Peyer's patch (tissue), 4 donors: ENCODE measurements at regions not wholly inside any gene's neighbourhood (a gene's known extent, or its start where the extent isn't known, plus 50 kb on each side); places are given as distances from the start of the nearest gene placed in this dataset.

Source experiments
- POLR2A ChIP-seq, 2 donors: fragments of 450-650 bp; IDR thresholded peaks; one replicate each; pipeline ENCODE4 v1.5.1; 2017; ENCODE audit warnings: antibody characterized with exemption in 2 of 2, mild to moderate bottlenecking in 2 of 2, moderate library complexity in 2 of 2
- TF ChIP-seq, protein P1 (sequence below), 6 experiments: fragments of 450-650 bp in 4 of 6; fragments of 200-600 bp in 2 of 6; sonication (generic) in 1 of 6; IDR thresholded peaks; one replicate each; pipeline ENCODE4 v1.5.1; 2017 to 2019; ENCODE audit warnings: antibody characterized with exemption in 6 of 6, mild to moderate bottlenecking in 3 of 6, moderate library complexity in 1 of 6

DNA sequence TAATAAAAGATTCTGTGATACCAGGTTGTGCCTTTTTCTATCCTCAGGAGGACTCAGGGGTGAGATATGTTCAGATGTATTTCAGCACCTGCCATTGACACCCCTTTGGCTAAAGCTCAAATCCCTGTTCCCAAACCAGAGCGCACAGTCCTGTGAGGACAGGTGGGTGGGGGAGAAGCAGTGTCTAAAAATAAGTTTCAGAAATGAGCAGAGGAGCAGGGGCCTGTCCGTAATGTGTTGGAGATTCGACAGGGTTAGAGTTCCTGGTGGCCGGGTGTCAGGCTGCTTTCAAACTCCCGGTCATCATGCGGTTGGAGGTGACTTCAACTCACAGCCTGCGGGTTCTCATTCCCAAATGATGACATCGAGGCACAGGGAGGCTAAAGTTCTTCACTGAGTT, 211.5 kb downstream of the KLF6 start:
- TF ChIP-seq, protein P1, sequence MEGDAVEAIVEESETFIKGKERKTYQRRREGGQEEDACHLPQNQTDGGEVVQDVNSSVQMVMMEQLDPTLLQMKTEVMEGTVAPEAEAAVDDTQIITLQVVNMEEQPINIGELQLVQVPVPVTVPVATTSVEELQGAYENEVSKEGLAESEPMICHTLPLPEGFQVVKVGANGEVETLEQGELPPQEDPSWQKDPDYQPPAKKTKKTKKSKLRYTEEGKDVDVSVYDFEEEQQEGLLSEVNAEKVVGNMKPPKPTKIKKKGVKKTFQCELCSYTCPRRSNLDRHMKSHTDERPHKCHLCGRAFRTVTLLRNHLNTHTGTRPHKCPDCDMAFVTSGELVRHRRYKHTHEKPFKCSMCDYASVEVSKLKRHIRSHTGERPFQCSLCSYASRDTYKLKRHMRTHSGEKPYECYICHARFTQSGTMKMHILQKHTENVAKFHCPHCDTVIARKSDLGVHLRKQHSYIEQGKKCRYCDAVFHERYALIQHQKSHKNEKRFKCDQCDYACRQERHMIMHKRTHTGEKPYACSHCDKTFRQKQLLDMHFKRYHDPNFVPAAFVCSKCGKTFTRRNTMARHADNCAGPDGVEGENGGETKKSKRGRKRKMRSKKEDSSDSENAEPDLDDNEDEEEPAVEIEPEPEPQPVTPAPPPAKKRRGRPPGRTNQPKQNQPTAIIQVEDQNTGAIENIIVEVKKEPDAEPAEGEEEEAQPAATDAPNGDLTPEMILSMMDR (IDR thresholded peaks at IDR 0.05) = no peak
- no peak for TF ChIP-seq POLR2A (IDR thresholded peaks at IDR 0.05)
